T-helper 17 cell (primary cell): ENCODE measurements at regions not wholly inside any gene's neighbourhood (a gene's known extent, or its start where the extent isn't known, plus 50 kb on each side); places are given as distances from the start of the nearest gene placed in this dataset.

Source experiments
- ATAC-seq: fragments of 150-1000 bp; cut with Tn5 transposase; 2 replicates; pipeline ENCODE4 v1.10.0; 2021; ENCODE audit warnings: mild to moderate bottlenecking, moderate library complexity
- DNase-seq, 3 donors: peaks; one replicate each; pipeline versions ENCODE4 v3.0.0 to v3.0.0-alpha.2; 2020 to 2021
- H3K9me3 ChIP-seq: one replicate; pipeline ENCODE4 v1.7.0; 2013; ENCODE audit warnings: low read length, mild to moderate bottlenecking; ENCODE audit not compliant: control insufficient read depth, poor library complexity, severe bottlenecking
- H3K27ac Mint-ChIP-seq: one replicate; pipeline ENCODE4 v1.8.0; 2022; ENCODE audit warnings: mild to moderate bottlenecking, moderate library complexity, mixed read lengths
- H3K27me3 Mint-ChIP-seq: one replicate; pipeline ENCODE4 v1.8.0; 2022; ENCODE audit warnings: mixed read lengths
- H3K36me3 Mint-ChIP-seq: one replicate; pipeline ENCODE4 v1.8.0; 2022; ENCODE audit warnings: low read depth, mixed read lengths
- H3K4me1 Mint-ChIP-seq: one replicate; pipeline ENCODE4 v1.8.0; 2022; ENCODE audit warnings: mild to moderate bottlenecking, mixed read lengths
- H3K4me3 Mint-ChIP-seq: one replicate; pipeline ENCODE4 v1.8.0; 2022; ENCODE audit warnings: mild to moderate bottlenecking, moderate library complexity, mixed read lengths

- Mint-ChIP-seq H3K27me3 (no peaks in the 10 kb centered on the region), H3K4me1 (no peaks in the 10 kb centered on the region), H3K27ac (no peak overlapping the region), H3K36me3 (no peaks in the 10 kb centered on the region), H3K4me3 (no peak overlapping the region)
- no peaks in the 10 kb centered on the region for H3K9me3 ChIP-seq
- ATAC-seq (no peak), DNase-seq (no peak)
These were observed 328.4 kb downstream of the DUSP6 start for GRCh38 chr12:89023936-89024335.

- no peaks in the 10 kb centered on the region for H3K27me3 Mint-ChIP-seq
- ATAC-seq = no peak
- DNase-seq = no peak
- no peak overlapping the region for H3K4me3 Mint-ChIP-seq
- H3K36me3 Mint-ChIP-seq = no peaks in the 10 kb centered on the region
- H3K9me3 ChIP-seq = no peaks in the 10 kb centered on the region
- no peak overlapping the region for H3K27ac Mint-ChIP-seq
- H3K4me1 Mint-ChIP-seq = no peaks in the 10 kb centered on the region
These were observed 331.6 kb downstream of the DUSP6 start for GRCh38 chr12:89020689-89021088.

DNA sequence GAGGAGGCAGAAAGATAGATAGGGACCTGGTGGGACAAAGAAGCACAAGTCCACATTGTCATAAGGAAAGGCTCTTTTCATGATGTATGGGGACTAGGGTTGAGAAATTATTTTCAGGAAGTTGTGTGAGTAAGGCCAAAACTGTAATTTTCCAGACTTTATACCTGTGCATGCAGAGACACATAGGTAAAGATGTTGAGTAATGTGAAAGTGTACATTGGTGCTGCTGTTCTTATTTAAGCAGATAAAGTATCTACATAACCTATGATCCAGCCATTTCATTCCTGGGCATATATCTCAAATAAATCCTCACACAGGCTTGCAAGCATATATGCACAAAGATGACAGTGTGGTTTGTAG, 332.2 kb downstream of the DUSP6 start:
- ATAC-seq = no peak
- Mint-ChIP-seq H3K4me1 (no peaks in the 10 kb centered on the region), H3K27ac (no peak overlapping the region), H3K27me3 (no peaks in the 10 kb centered on the region), H3K36me3 (no peaks in the 10 kb centered on the region), H3K4me3 (no peak overlapping the region)
- no peaks in the 10 kb centered on the region for H3K9me3 ChIP-seq
- no peak for DNase-seq

DNA sequence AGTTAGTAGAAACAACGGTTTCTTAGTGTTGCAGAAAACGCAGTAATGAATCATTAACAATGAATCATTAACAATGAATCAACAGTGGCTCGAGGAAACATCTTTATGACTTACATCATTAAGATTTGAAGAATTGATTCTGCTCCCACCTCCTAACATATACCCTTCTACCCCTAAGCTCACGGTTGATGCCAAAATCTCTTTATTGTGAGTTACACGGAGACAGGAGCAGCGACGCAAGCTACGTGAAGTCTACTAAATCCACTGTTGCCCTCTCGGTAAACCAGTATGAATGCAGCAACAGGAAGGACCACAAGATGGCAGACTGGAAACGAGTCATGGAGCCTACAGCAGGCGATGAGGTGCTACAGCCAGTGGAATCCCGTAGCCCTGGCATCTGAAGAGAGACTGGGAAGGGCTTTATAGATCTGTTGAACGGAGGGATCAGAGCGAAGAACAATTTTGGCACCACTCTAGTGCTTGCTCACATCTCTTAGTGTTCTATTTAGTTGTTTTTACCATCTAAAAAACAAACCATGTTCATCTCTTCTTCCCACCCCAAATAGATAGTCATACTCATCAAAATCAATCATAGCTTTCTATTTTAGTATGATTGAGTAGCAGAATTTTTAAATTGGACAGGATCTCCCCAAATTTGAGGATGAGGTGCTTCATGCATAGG, 332.7 kb downstream of the DUSP6 start:
- DNase-seq (peak; percentile 34 to 54 (median 44)), ATAC-seq (peak; percentile 97)
- no peaks in the 10 kb centered on the region for H3K4me1 Mint-ChIP-seq
- H3K27ac Mint-ChIP-seq = no peak overlapping the region
- no peak overlapping the region for H3K4me3 Mint-ChIP-seq
- H3K9me3 ChIP-seq = no peaks in the 10 kb centered on the region
- no peaks in the 10 kb centered on the region for H3K27me3 Mint-ChIP-seq
- H3K36me3 Mint-ChIP-seq = no peaks in the 10 kb centered on the region

DNA sequence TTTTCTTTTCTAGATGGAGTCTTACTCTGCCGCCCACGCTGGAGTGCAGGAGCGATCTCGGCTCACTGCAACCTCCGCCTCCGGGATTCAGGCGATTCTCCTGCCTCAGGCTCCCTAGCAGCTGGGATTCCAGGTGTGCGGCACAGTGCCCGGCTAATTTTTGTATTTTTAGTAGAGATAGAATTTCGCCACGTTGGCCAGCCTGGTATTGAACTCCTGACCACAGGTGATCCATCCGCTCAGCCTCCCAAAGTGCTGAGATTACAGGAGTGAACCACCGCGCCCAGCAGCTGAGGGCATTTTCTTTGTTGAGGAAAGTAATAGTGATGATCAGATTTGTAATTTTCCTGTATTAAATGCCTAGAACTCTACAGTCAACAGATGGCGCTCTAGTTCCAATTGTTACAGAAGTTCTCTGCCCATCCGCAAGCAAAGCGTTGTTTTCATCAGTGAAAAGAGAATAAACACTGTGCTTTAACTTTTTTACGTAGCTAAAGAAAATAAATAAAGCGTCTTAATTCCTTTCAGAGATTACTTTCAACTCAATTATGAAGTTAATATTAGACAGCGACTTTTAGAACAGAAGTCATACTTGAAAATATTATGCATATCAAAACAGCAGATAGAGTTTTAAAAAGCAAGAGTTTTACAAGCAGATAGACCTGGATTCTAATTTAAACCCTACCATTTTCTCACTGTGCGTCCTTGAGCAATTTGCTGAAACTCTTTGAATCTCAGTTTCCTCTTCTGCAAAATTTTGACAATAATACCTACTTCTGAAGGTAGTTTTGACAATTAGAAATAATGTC, 335.1 kb downstream of the DUSP6 start:
- no peaks in the 10 kb centered on the region for H3K9me3 ChIP-seq
- peak in 1 of 3 donors; percentile 17 for DNase-seq
- ATAC-seq = peak; percentile 66
- H3K27ac Mint-ChIP-seq = no peak overlapping the region
- peaks cover 16% of the 10 kb centered on the region for H3K27me3 Mint-ChIP-seq
- no peak overlapping the region for H3K4me3 Mint-ChIP-seq
- no peaks in the 10 kb centered on the region for H3K4me1 Mint-ChIP-seq
- H3K36me3 Mint-ChIP-seq = no peaks in the 10 kb centered on the region

GRCh38 chr12:89015419-89015818, 336.9 kb downstream of the DUSP6 start:
- H3K9me3 ChIP-seq = no peaks in the 10 kb centered on the region
- ATAC-seq = no peak
- Mint-ChIP-seq H3K36me3 (peaks cover 2% of the 10 kb centered on the region), H3K27me3 (peaks cover 24% of the 10 kb centered on the region), H3K4me1 (no peaks in the 10 kb centered on the region), H3K27ac (no peak overlapping the region), H3K4me3 (no peak overlapping the region)
- no peak for DNase-seq

- no peak overlapping the region for H3K4me3 Mint-ChIP-seq
- no peaks in the 10 kb centered on the region for H3K9me3 ChIP-seq
- no peak for ATAC-seq
- H3K27me3 Mint-ChIP-seq = peaks cover 53% of the 10 kb centered on the region
- H3K27ac Mint-ChIP-seq = no peak overlapping the region
- no peaks in the 10 kb centered on the region for H3K36me3 Mint-ChIP-seq
- DNase-seq = no peak
- peaks cover 2% of the 10 kb centered on the region for H3K4me1 Mint-ChIP-seq
These were observed 353.9 kb downstream of the DUSP6 start for GRCh38 chr12:88998421-88998820.

DNA sequence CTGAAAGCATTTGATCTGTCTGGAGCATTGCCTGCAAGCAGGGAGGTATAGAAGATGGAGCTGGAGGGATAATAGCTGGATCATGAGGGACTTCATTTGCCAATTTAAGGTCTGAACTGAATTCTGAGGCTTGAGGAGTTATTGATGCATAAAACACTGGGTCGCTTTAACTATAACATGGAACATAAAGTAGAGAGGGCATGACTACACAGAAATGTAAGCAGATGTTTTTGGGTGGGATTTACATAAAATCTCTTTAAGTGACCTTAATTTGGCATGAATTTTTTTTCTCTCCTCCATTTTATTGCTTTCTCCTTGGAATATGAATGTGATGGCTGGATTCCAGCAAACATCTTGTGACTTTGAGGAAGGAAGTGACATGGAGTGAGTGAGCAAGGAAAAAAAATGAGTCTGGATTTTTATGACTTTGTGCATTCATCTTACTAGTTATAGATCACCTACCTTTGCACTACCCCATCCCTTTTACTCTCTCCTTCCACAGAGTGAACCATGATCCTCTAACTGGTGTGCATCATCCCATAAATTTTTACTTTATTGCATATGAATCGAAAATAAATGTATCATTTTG, 356.0 kb downstream of the DUSP6 start:
- Mint-ChIP-seq H3K36me3 (no peaks in the 10 kb centered on the region), H3K4me3 (no peak overlapping the region), H3K27ac (no peak overlapping the region), H3K27me3 (peaks cover 53% of the 10 kb centered on the region), H3K4me1 (peaks cover 3% of the 10 kb centered on the region)
- H3K9me3 ChIP-seq = no peaks in the 10 kb centered on the region
- no peak for ATAC-seq
- no peak for DNase-seq

- Mint-ChIP-seq H3K27ac (no peak overlapping the region), H3K27me3 (peaks cover 52% of the 10 kb centered on the region), H3K4me3 (no peak overlapping the region), H3K36me3 (no peaks in the 10 kb centered on the region), H3K4me1 (peaks cover 3% of the 10 kb centered on the region)
- no peak for ATAC-seq
- no peak for DNase-seq
- no peaks in the 10 kb centered on the region for H3K9me3 ChIP-seq
These were observed 357.3 kb downstream of the DUSP6 start for GRCh38 chr12:88994971-88995370.

DNA sequence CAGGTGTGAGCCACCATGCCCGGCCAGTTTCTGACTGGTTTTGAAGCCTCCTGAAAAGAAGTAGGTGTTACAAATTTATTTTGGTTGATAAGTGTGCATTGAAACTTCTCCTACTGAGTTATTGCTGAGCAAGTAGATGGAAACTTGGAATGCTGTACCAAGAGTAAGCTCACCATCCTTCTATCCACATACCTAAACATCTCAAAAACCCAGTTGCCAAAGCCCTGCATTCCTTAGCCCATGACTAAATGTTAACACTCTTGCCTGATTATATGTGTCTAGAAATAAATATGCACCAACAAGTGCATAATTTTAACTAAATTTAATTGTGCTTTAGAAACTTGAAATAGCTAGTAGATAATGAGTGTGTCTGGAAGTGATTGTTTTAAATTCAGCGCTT, 357.8 kb downstream of the DUSP6 start:
- no peak overlapping the region for H3K27ac Mint-ChIP-seq
- ATAC-seq (no peak), DNase-seq (no peak)
- peaks cover 48% of the 10 kb centered on the region for H3K27me3 Mint-ChIP-seq
- H3K36me3 Mint-ChIP-seq = no peaks in the 10 kb centered on the region
- no peak overlapping the region for H3K4me3 Mint-ChIP-seq
- peaks cover 3% of the 10 kb centered on the region for H3K4me1 Mint-ChIP-seq
- H3K9me3 ChIP-seq = no peaks in the 10 kb centered on the region

- ATAC-seq (no peak), DNase-seq (no peak)
- Mint-ChIP-seq H3K4me3 (no peak overlapping the region), H3K4me1 (peaks cover 3% of the 10 kb centered on the region), H3K36me3 (no peaks in the 10 kb centered on the region), H3K27ac (no peak overlapping the region), H3K27me3 (peaks cover 51% of the 10 kb centered on the region)
- H3K9me3 ChIP-seq = no peaks in the 10 kb centered on the region
These were observed 358.6 kb downstream of the DUSP6 start for GRCh38 chr12:88993651-88994050.

GRCh38 chr12:88986056-88986455, 366.2 kb downstream of the DUSP6 start:
- DNase-seq = no peak
- no peaks in the 10 kb centered on the region for H3K4me1 Mint-ChIP-seq
- peaks cover 38% of the 10 kb centered on the region for H3K27me3 Mint-ChIP-seq
- H3K36me3 Mint-ChIP-seq = no peaks in the 10 kb centered on the region
- no peak for ATAC-seq
- H3K4me3 Mint-ChIP-seq = no peak overlapping the region
- H3K27ac Mint-ChIP-seq = no peak overlapping the region
- H3K9me3 ChIP-seq = no peaks in the 10 kb centered on the region

- Mint-ChIP-seq H3K36me3 (no peaks in the 10 kb centered on the region), H3K4me3 (no peak overlapping the region)
These were observed 366.7 kb downstream of the DUSP6 start for GRCh38 chr12:88985631-88986030.

More at GRCh38 chr12:88985631-88986030, 366.7 kb downstream of the DUSP6 start:
- no peaks in the 10 kb centered on the region for H3K9me3 ChIP-seq
- Mint-ChIP-seq H3K27me3 (peaks cover 36% of the 10 kb centered on the region), H3K27ac (no peak overlapping the region), H3K4me1 (no peaks in the 10 kb centered on the region)
- ATAC-seq (no peak), DNase-seq (no peak)
